HepG2 (cell line): ENCODE measurements at regions not wholly inside any gene's neighbourhood (a gene's known extent, or its start where the extent isn't known, plus 50 kb on each side); places are given as distances from the start of the nearest gene placed in this dataset.
"Not testable (repeated sequence)": the region's sequence is repeated elsewhere in the genome, so short reads cannot be mapped to it uniquely, and the experiment has no call there.

Source experiments
- ATAC-seq: fragments of 200-7000 bp; cut with Tn5 transposase; 3 replicates; pipeline ENCODE4 v1.9.1; 2020; ENCODE audit warnings: mild to moderate bottlenecking, moderate library complexity
- BruUV-seq: library from RNA; stranded (reverse); fragments of 400-500 nt; replicated peaks from 2 replicates; lab custom pipeline; 2021; lab: Mats Ljungman, UMichigan
- CTCF ChIA-PET: fragments of 300-600 bp; formaldehyde crosslinking; extraction: SDS; loops from one replicate; lab custom pipeline; 2021; ENCODE audit warnings: low total read pairs, inconsistent platforms, low intra/inter-chr PET ratio; lab: Yijun Ruan, JAX
- POLR2A ChIA-PET: fragments of 350-600 bp; sonication (Branson Sonifier 250); formaldehyde crosslinking; loops from one replicate; lab custom pipeline; 2020; ENCODE audit warnings: antibody characterized with exemption, inconsistent platforms; lab: Yijun Ruan, JAX
- DNase-seq: peaks from one replicate; pipeline ENCODE4 v3.0.0-alpha.2; 2015; ENCODE audit warnings: low spot score
- FAIRE-seq: peaks from 3 replicates; lab custom pipeline; 2011; peaks lifted over from hg19 to GRCh38; lab: Jason Lieb, UNC
- H2AFZ ChIP-seq: one replicate; pipeline ENCODE4 v1.6.1; 2011; ENCODE audit warnings: low read length, inconsistent platforms
- H3K27ac ChIP-seq: fragments of 300-600 bp; 3 replicates; pipeline ENCODE4 v1.8.0; 2011; ENCODE audit warnings: mixed run types, mild to moderate bottlenecking, mixed read lengths, low read length, inconsistent platforms; ENCODE audit not compliant: insufficient read depth; ENCODE audit errors: extremely low read length
- H3K27me3 ChIP-seq, 2 experiments: fragments of 200-600 bp in 1 of 2; 2 replicates in 1 of 2; 3 replicates in 1 of 2; pipeline versions ENCODE4 v1.6.0 to v1.8.0; 2011; ENCODE audit warnings: low read length in 2 of 2, mild to moderate bottlenecking in 2 of 2, moderate library complexity in 2 of 2, inconsistent platforms in 1 of 2; ENCODE audit not compliant: insufficient read depth in 2 of 2, control insufficient read depth in 1 of 2
- H3K36me3 ChIP-seq, 2 experiments: fragments of 200-600 bp in 1 of 2; replicated peaks in 1 of 2; 2 replicates in 1 of 2; 3 replicates in 1 of 2; pipeline versions ENCODE4 v1.5.1 to v1.8.0; 2011; ENCODE audit warnings: low read length in 2 of 2, inconsistent platforms in 1 of 2; ENCODE audit not compliant: insufficient read depth in 2 of 2, control insufficient read depth in 1 of 2
- H3K4me1 ChIP-seq: 2 replicates; pipeline ENCODE4 v1.5.1; 2012; ENCODE audit warnings: low read length, inconsistent platforms; ENCODE audit not compliant: insufficient read depth
- H3K4me2 ChIP-seq: 2 replicates; pipeline ENCODE4 v1.6.0; 2011; ENCODE audit warnings: low read depth, low read length, inconsistent platforms
- H3K4me3 ChIP-seq, 3 experiments: fragments of 200-600 bp in 1 of 3; sonication (generic), shearing (Covaris generic) in 1 of 3; replicated peaks in 1 of 3; 2 replicates each; pipeline ENCODE4 v1.5.1; 2011 to 2016; ENCODE audit warnings: low read length in 3 of 3, inconsistent platforms in 2 of 3, low read depth in 2 of 3, mild to moderate bottlenecking in 2 of 3, control low read depth in 1 of 3, mixed read lengths in 1 of 3; ENCODE audit not compliant: insufficient read depth in 1 of 3
- H3K79me2 ChIP-seq: one replicate; pipeline ENCODE4 v1.6.1; 2011; ENCODE audit warnings: low read length, inconsistent platforms; ENCODE audit not compliant: insufficient read depth
- H3K9ac ChIP-seq: 2 replicates; pipeline ENCODE4 v1.6.0; 2011; ENCODE audit warnings: mild to moderate bottlenecking, low read depth, low read length, inconsistent platforms; ENCODE audit not compliant: insufficient read depth
- H3K9me3 ChIP-seq: 2 replicates; pipeline ENCODE4 v1.5.1; 2012; ENCODE audit warnings: mild to moderate bottlenecking, low read length
- H4K20me1 ChIP-seq: 2 replicates; pipeline ENCODE4 v1.6.0; 2011; ENCODE audit warnings: inconsistent platforms, mild to moderate bottlenecking, low read length, moderate library complexity; ENCODE audit not compliant: insufficient read depth
- ESRRA ChIP-seq: sonication (generic); formaldehyde crosslinking; IDR thresholded peaks from 2 replicates; pipeline ENCODE4 v1.5.1; 2020; ENCODE audit warnings: mild to moderate bottlenecking, low read depth, missing genetic modification reagents
- GMEB1 ChIP-seq: sonication (generic); formaldehyde crosslinking; IDR thresholded peaks from 2 replicates; pipeline ENCODE4 v1.5.1; 2020; ENCODE audit warnings: missing genetic modification reagents, mild to moderate bottlenecking, borderline replicate concordance
- KLF11 ChIP-seq: IDR thresholded peaks from 2 replicates; pipeline ENCODE4 v1.6.1; 2016; ENCODE audit warnings: missing compliant biosample characterization
- RAD21 ChIP-seq: fragments of 450-650 bp; formaldehyde crosslinking; IDR thresholded peaks from 2 replicates; pipeline ENCODE4 v1.5.0; 2020; ENCODE audit warnings: mild to moderate bottlenecking
- REST ChIP-seq, 2 experiments: IDR thresholded peaks; 2 replicates each; pipeline ENCODE4 v1.6.1; 2011 to 2012; ENCODE audit warnings: low read length in 2 of 2, borderline replicate concordance in 1 of 2, low read depth in 1 of 2, mild to moderate bottlenecking in 1 of 2, moderate library complexity in 1 of 2
- U2AF2 ChIP-seq: fragments of 200-400 bp; formaldehyde crosslinking; IDR thresholded peaks from 2 replicates; pipeline ENCODE4 v1.6.1; 2017; ENCODE audit warnings: low read depth, mild to moderate bottlenecking, low read length
- ZNF33A ChIP-seq: sonication (generic); formaldehyde crosslinking; IDR thresholded peaks from 2 replicates; pipeline ENCODE4 v1.5.1; 2020; ENCODE audit warnings: missing genetic modification reagents, mild to moderate bottlenecking, moderate library complexity, borderline replicate concordance
- WGBS: methylation state at CpG from one replicate; pipeline ENCODE4 v1.1.6; 2017; ENCODE audit warnings: low lambda C conversion rate; 5-methylcytosine and 5-hydroxymethylcytosine counted together
- in situ Hi-C: cut with HindIII; loops from 2 replicates; pipeline ENCODE4 v1.10.0; 2017; ENCODE audit warnings: low pct_unique_long_range_greater_than_20kb; ENCODE audit not compliant: extremely low pct_ligation_motif_present
- intact Hi-C: fragments of 100-400 bp; cut with micrococcal nuclease; formaldehyde crosslinking; loops from one replicate; pipeline ENCODE4 v1.10.0; 2022; ENCODE audit not compliant: unreplicated experiment

GRCh38 chr17:16870253-16871245 is 101.4 kb downstream of the TNFRSF13B start (continued):
- TF ChIP-seq REST (IDR thresholded peaks at IDR 0.05; ENCODE audit: borderline replicate concordance in 1 of 2, low read depth in 1 of 2, low read length in 2 of 2): no peak
- no peak for TF ChIP-seq ESRRA (CRISPR knock-in tag)
- no peak for TF ChIP-seq RAD21 (CRISPR knock-in tag)
- no peak for TF ChIP-seq ZNF33A (CRISPR knock-in tag)
- no peak for TF ChIP-seq KLF11 (CRISPR knock-in tag)
- no peak for TF ChIP-seq U2AF2
- TF ChIP-seq GMEB1 (CRISPR knock-in tag): no peak

GRCh38 chr17:16869531-16870252 is 102.2 kb downstream of the TNFRSF13B start:
- not testable (repeated sequence) for DNase-seq

GRCh38 chr17:16868616-16869015 is 103.3 kb downstream of the TNFRSF13B start:
- BruUV-seq, H3K36me3 ChIP-seq, CTCF ChIA-PET, POLR2A ChIA-PET, H2AFZ ChIP-seq, ATAC-seq, intact Hi-C loops, H3K79me2 ChIP-seq, DNase-seq, in situ Hi-C loops, FAIRE-seq, H3K4me2 ChIP-seq, H3K4me1 ChIP-seq, H4K20me1 ChIP-seq, H3K9me3 ChIP-seq, H3K27ac ChIP-seq, H3K27me3 ChIP-seq, H3K4me3 ChIP-seq, H3K9ac ChIP-seq: not testable (repeated sequence)
- WGBS: 29% methylated on average over 13 of the region's 13 CpGs

More at GRCh38 chr17:16869531-16870252, 102.2 kb downstream of the TNFRSF13B start:
- intact Hi-C loops, H3K36me3 ChIP-seq, in situ Hi-C loops, H3K4me2 ChIP-seq, H3K27me3 ChIP-seq, BruUV-seq, H3K27ac ChIP-seq, H3K9ac ChIP-seq, FAIRE-seq, H2AFZ ChIP-seq, H3K4me3 ChIP-seq, CTCF ChIA-PET, H4K20me1 ChIP-seq, ATAC-seq, H3K79me2 ChIP-seq, H3K4me1 ChIP-seq, H3K9me3 ChIP-seq, POLR2A ChIA-PET: not testable (repeated sequence)
- 53% methylated on average over 8 of the region's 11 CpGs for WGBS
